Naive B cell (primary cell): ENCODE measurements at regions not wholly inside any gene's neighbourhood (a gene's known extent, or its start where the extent isn't known, plus 50 kb on each side); places are given as distances from the start of the nearest gene placed in this dataset.
"Not testable (repeated sequence)": the region's sequence is repeated elsewhere in the genome, so short reads cannot be mapped to it uniquely, and the experiment has no call there.

ENCODE experiments used
- ATAC-seq, 2 donors: fragments of 150-1000 bp; cut with Tn5 transposase; 2 replicates each; pipeline ENCODE4 v1.10.0; 2021; ENCODE audit warnings: low read depth in 2 of 2, mild to moderate bottlenecking in 2 of 2, moderate library complexity in 2 of 2
- DNase-seq: peaks from one replicate; pipeline ENCODE4 v3.0.0; 2022
- H3K27ac Mint-ChIP-seq, 6 donors: one replicate each; pipeline ENCODE4 v1.8.0; 2020 to 2022; ENCODE audit warnings: mild to moderate bottlenecking in 6 of 6, mixed read lengths in 6 of 6, moderate library complexity in 5 of 6, inconsistent platforms in 2 of 6
- H3K27me3 Mint-ChIP-seq, 3 donors: one replicate each; pipeline ENCODE4 v1.8.0; 2021 to 2022; ENCODE audit warnings: mixed read lengths in 3 of 3, mild to moderate bottlenecking in 1 of 3
- H3K36me3 Mint-ChIP-seq, 2 donors: one replicate each; pipeline ENCODE4 v1.8.0; 2020 to 2022; ENCODE audit warnings: mixed read lengths in 2 of 2, inconsistent platforms in 1 of 2, mild to moderate bottlenecking in 1 of 2
- H3K4me1 Mint-ChIP-seq, 3 donors: one replicate each; pipeline ENCODE4 v1.8.0; 2020 to 2022; ENCODE audit warnings: mixed read lengths in 3 of 3, inconsistent platforms in 1 of 3, mild to moderate bottlenecking in 1 of 3, moderate library complexity in 1 of 3
- H3K4me3 Mint-ChIP-seq, 8 donors: one replicate each; pipeline ENCODE4 v1.8.0; 2020 to 2022; ENCODE audit warnings: mild to moderate bottlenecking in 8 of 8, mixed read lengths in 8 of 8, moderate library complexity in 8 of 8, inconsistent platforms in 2 of 8
- H3K9me3 Mint-ChIP-seq, 7 donors: one replicate each; pipeline ENCODE4 v1.8.0; 2020 to 2022; ENCODE audit warnings: mixed read lengths in 7 of 7, mild to moderate bottlenecking in 5 of 7, inconsistent platforms in 2 of 7, moderate library complexity in 1 of 7

DNA sequence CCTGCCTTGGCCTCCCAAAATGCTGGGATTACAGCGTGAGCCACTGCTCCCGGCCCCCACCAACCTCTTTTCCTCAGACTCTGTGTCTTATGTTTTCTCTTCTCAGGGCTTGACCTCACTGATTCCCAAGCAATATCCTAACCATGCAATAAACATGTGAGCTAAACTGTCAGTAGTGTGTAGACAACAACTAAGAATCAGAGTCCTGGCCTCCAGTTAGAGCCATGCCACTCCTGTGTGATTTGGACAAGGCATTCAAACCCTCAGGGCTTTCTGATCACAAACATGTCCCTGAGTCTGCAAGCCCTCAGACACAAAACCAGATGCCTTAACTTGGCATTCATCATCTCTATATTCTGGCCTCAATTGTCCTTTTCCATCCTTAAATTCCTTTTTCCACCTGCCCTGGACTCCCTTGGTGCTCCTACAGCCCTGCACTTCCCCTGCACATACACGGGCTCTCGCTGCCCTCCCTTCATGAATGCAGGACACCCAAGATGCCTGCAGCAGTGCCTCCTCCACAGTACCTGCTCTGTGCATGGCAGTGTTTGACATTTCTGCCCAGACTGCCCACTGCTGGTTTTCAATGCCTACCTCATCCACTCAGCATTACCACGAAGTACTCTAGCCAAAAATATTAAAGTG is 142.8 kb downstream of the CYP26A1 start:
- ATAC-seq, result no peak
- Mint-ChIP-seq H3K27me3 (peaks cover 6 to 22% (median 9%) of the 10 kb centered on the region in 3 donors), H3K4me3 (no peak overlapping the region), H3K27ac (no peak overlapping the region), H3K4me1 (no peaks in the 10 kb centered on the region), H3K9me3 (no peaks in the 10 kb centered on the region), H3K36me3 (no peaks in the 10 kb centered on the region)
- DNase-seq, result no peak

DNA sequence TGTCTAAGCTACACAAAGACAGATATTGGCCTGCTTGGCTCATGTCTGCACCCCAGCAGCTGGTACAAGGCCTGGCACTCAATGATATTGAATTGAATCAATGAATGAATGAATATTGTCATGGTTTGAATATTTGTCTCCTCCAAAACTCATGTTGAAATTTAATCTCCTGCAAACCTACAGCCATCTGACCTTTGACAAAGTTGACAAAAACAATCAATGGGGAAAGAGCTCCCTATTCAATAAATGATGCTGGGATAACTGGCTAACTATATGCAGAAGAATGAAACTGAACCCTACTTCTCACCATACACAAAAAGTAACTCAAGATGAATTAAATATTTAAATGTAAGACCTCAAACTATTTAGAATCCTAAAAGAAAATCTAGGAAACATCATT is 144.7 kb downstream of the CYP26A1 start:
- DNase-seq (no peak), ATAC-seq (no peak)
- H3K4me3 Mint-ChIP-seq, result no peak overlapping the region
- no peak overlapping the region for H3K27ac Mint-ChIP-seq
- H3K4me1 Mint-ChIP-seq, result no peaks in the 10 kb centered on the region
- H3K9me3 Mint-ChIP-seq, result peaks cover 0 to 4% (median 0%) of the 10 kb centered on the region in 7 donors
- H3K36me3 Mint-ChIP-seq, result no peaks in the 10 kb centered on the region
- peaks cover 6 to 15% (median 9%) of the 10 kb centered on the region in 3 donors for H3K27me3 Mint-ChIP-seq

DNA sequence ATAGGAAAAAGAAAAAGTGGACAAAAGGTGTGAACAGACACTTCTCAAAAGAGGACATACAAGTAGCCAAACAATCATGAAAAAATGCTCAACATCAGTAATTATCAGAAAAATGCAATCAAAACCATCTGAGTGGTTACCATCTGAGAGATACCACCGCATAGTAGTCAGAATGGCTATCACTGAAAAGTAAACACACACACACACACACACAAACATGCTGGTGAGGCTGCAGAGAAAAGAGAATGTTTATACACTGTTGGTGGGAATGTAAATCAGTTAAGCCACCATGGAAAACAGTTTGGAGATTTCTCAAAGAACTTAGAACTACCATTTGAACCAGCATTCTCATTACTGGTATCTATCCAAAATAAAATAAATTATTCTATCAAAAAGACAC is 145.7 kb downstream of the CYP26A1 start:
- Mint-ChIP-seq H3K27me3 (peaks cover 6 to 15% (median 9%) of the 10 kb centered on the region in 3 donors), H3K4me3 (no peak overlapping the region)

DNA sequence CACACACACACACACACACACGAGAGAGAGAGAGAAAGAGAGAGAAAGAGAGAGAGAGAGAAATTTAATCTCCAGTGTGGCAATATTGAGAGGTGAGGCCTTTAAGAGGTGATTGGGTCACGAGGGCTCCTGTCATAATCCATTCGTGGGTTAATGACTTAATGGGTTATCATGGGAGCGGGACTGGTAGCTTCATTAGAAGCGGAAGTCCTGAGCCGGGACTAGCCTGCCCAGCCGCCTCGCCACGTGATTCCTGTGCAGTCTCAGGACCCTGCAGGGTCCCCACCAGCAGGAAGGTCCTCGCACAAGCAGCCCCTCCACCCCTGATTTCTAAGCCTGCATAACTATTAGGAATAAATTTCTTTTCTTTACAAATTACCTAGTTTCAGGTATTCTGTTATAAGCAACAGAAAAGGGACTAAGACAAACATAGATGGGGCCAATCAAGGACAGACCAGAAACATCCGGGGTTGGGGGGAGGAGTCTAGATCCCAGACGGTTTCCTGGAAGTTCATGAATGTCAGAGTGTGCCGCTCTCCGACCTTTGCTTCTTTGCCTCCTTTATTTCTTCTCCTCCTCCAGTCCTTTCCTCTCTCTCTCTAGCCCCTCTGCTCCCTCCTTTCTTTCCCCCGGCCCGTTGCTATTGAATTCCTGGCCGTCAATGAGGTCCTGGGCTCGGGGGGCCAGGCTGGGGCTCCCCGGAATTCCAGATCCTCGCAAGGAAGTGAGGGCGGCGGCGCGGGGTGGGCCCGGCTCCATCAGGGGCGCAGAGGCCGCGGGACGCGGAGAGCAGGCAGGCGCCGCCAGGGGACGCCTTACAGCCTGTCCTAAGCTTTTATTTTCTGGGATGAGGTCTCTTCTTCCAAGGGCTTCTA is 146.8 kb downstream of the CYP26A1 start:
- no peak for ATAC-seq
- no peak overlapping the region for H3K27ac Mint-ChIP-seq
- DNase-seq, result no peak
- no peaks in the 10 kb centered on the region for H3K36me3 Mint-ChIP-seq
- H3K4me1 Mint-ChIP-seq, result no peaks in the 10 kb centered on the region
- H3K4me3 Mint-ChIP-seq, result no peak overlapping the region
- peaks cover 0 to 5% (median 0%) of the 10 kb centered on the region in 7 donors for H3K9me3 Mint-ChIP-seq
- H3K27me3 Mint-ChIP-seq, result peaks cover 6 to 15% (median 9%) of the 10 kb centered on the region in 3 donors

More for the DNA sequence above, 145.7 kb downstream of the CYP26A1 start:
- H3K4me1 Mint-ChIP-seq, result no peaks in the 10 kb centered on the region
- no peaks in the 10 kb centered on the region for H3K36me3 Mint-ChIP-seq
- DNase-seq (no peak), ATAC-seq (no peak)
- no peak overlapping the region for H3K27ac Mint-ChIP-seq
- peaks cover 0 to 5% (median 0%) of the 10 kb centered on the region in 7 donors for H3K9me3 Mint-ChIP-seq

DNA sequence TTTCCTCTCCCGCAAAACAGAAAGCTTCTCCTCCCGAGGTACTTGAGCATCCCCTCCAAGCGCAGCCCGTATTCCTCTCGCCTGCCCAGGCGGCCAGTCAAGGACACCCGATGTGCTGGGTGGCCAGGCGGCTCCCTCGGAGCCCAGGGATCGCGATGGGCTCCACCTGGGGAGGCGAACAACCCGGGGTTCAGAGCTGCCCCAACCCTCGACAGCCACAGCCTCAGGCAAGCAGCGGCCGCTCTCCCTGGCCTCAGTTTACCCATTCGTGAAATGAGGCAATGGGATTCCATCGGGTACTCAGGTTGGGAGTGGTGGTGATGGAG is 147.4 kb downstream of the CYP26A1 start:
- H3K36me3 Mint-ChIP-seq, result no peaks in the 10 kb centered on the region
- H3K27ac Mint-ChIP-seq, result no peak overlapping the region
- peaks cover 0 to 5% (median 0%) of the 10 kb centered on the region in 7 donors for H3K9me3 Mint-ChIP-seq
- H3K27me3 Mint-ChIP-seq, result peaks cover 6 to 20% (median 9%) of the 10 kb centered on the region in 3 donors
- H3K4me1 Mint-ChIP-seq, result no peaks in the 10 kb centered on the region
- ATAC-seq (no peak), DNase-seq (no peak)
- H3K4me3 Mint-ChIP-seq, result no peak overlapping the region

DNA sequence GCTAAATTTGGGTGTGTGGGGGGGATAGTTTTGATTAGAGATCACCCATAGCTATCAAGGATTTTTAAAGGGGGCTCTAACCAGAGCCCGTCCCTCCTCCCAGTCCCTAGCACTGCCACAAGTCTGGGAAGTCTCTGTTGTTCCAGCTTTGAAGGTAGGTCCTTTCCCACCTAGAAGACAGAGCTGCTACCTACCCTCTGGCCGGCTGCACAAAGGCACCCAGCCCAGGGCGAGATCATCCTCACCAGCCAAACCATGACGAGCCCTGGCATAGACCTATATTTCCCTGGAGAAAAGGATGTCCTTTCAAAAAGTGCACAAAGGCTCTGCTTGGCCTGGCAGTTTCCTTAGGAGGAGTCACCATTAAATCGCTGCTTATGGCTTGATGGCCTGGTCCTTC is 147.8 kb downstream of the CYP26A1 start:
- H3K4me3 Mint-ChIP-seq, result no peak overlapping the region
- ATAC-seq, result no peak
- peaks cover 0 to 5% (median 0%) of the 10 kb centered on the region in 7 donors for H3K9me3 Mint-ChIP-seq
- H3K36me3 Mint-ChIP-seq, result no peaks in the 10 kb centered on the region
- no peak overlapping the region for H3K27ac Mint-ChIP-seq
- H3K4me1 Mint-ChIP-seq, result no peaks in the 10 kb centered on the region
- H3K27me3 Mint-ChIP-seq, result peaks cover 6 to 19% (median 9%) of the 10 kb centered on the region in 3 donors
- no peak for DNase-seq

DNA sequence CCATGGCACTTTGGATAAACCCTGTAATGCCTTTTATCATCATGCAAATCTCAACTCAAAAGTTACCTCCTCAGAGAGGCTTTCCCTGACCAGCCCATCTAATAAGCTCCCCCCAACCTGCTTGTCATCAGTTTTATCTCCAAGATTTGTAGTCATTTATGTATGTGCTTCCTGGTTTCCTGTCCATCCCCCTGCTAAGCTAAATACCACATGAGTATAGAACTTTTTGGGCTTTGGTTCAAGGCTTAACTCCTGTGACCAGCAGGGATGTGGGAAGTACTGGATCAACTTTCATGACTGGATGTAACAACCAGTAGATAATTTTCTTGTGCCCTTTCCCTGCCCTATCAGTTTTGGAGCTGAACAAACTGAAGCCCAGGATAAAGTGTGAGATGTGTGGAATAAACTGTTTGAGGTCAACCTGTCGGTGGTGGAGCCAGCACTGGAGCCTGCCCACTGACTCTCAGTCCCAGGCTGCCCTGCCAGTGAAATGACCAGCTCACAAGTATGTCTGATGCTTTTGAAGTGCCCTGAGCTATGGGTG is 148.6 kb downstream of the CYP26A1 start:
- H3K27ac Mint-ChIP-seq, result no peak overlapping the region
- no peaks in the 10 kb centered on the region for H3K4me1 Mint-ChIP-seq
- H3K4me3 Mint-ChIP-seq, result no peak overlapping the region
- H3K36me3 Mint-ChIP-seq, result no peaks in the 10 kb centered on the region
- DNase-seq (no peak), ATAC-seq (no peak)
- peaks cover 6 to 18% (median 9%) of the 10 kb centered on the region in 3 donors for H3K27me3 Mint-ChIP-seq
- H3K9me3 Mint-ChIP-seq, result peaks cover 0 to 5% (median 0%) of the 10 kb centered on the region in 7 donors

DNA sequence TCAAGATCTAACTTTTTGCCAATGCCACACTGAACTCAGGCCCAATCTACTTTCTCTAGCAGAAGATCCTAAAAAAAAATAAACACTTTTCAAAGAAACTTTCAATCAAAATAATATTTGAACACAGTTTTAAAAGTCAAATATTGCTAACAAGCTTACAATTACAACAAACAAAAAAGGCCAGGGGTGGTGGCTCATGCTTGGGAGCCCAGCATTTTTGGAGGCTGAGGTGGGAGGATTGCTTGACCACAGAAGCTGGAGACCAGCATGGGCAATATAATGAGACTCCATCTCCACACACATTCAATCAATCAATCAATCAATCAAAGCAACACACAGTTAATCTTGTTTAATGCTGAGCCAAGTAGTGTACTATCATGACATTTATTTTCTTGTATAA is 149.2 kb downstream of the CYP26A1 start:
- no peaks in the 10 kb centered on the region for H3K4me1 Mint-ChIP-seq
- ATAC-seq (no peak), DNase-seq (no peak)
- no peak overlapping the region for H3K27ac Mint-ChIP-seq
- H3K27me3 Mint-ChIP-seq, result peaks cover 6 to 22% (median 9%) of the 10 kb centered on the region in 3 donors
- peaks cover 0 to 5% (median 0%) of the 10 kb centered on the region in 7 donors for H3K9me3 Mint-ChIP-seq
- no peak overlapping the region for H3K4me3 Mint-ChIP-seq
- H3K36me3 Mint-ChIP-seq, result no peaks in the 10 kb centered on the region

DNA sequence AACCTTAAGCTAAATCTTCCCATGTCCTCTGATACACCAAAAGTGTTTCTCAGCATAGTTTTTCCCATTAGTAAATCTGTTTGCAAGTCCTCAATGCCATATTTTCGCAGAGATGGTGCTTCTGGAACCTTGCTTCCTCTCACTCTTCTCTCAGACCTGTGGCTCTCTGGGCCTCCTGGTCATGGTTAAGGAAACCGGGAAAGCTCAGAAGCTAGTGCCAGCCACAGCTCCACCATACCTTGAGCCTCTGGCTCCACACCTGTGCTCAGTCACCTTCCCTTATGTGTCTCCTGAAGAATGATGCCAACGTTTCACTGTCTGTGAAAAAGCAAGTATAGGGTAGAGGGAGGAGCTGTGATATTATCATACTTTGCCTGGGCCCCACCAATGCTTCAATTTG is 149.6 kb downstream of the CYP26A1 start:
- H3K27me3 Mint-ChIP-seq, result peaks cover 5 to 22% (median 6%) of the 10 kb centered on the region in 3 donors
- H3K4me1 Mint-ChIP-seq, result no peaks in the 10 kb centered on the region
- peaks cover 0 to 5% (median 0%) of the 10 kb centered on the region in 7 donors for H3K9me3 Mint-ChIP-seq
- no peak for ATAC-seq
- no peak overlapping the region for H3K4me3 Mint-ChIP-seq
- no peak for DNase-seq
- H3K27ac Mint-ChIP-seq, result no peak overlapping the region
- no peaks in the 10 kb centered on the region for H3K36me3 Mint-ChIP-seq

DNA sequence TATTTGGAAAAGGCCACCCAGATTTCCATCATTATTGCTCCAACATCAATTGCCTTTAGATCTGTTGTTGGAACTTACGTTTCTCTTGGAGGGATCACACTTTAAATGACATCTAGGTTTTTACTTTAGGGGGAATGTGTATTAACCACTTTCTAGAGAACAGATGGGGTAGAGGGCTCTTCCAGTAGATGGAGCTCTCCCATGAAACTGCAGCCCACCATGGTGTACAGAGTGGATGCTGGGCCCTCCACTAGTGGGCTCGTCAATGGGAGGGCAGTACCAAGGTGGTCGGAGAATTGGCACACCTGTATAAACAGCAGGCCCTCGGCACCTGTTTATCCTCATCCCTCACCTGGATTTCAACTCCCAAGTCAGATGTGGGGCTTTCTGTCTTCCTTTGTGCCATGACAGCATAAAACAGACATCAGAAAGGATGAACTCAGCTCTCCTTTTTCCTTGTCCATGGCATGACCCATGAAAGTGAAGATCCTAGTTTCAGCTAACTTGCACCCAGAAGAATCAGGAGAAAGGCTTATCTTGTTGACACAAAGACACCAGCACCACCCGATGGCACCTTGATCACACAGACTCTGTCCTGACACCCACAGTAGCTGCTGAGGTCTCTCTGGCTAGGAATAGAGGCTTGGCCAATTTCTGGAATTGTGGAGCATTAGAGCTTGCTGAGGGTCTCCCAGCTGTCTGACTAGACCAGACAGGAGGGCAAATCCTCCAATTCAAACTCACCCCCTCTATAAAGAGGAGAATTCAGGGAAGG is 150.5 kb downstream of the CYP26A1 start:
- Mint-ChIP-seq H3K27me3 (peaks cover 5 to 25% (median 6%) of the 10 kb centered on the region in 3 donors), H3K36me3 (no peaks in the 10 kb centered on the region), H3K4me3 (no peak overlapping the region), H3K9me3 (peaks cover 0 to 5% (median 0%) of the 10 kb centered on the region in 7 donors), H3K27ac (peak overlapping the region in 1 of 6 donors; percentile 8), H3K4me1 (no peaks in the 10 kb centered on the region)
- ATAC-seq (no peak), DNase-seq (no peak)

DNA sequence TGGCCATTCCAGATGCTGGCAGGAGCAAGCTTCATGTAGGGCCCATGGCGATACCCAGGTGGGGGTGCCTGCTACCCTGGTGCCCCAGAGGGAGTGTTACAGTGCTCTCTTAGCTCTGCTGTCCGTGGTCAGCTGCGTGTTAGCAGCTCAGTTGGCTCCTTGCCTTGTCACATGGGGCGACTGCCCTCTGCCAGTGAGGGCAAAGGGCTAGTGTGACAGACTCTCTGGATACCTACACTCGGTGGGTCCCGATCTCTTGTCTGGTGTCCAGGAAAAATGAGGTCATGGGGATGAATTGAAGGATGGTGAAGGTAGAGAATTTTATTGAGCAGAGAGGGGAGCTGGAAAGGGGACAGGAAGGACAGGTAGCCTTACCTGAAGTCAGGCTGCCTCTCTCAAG is 152.2 kb downstream of the CYP26A1 start:
- Mint-ChIP-seq H3K27ac (no peak overlapping the region), H3K4me3 (no peak overlapping the region), H3K4me1 (no peaks in the 10 kb centered on the region), H3K27me3 (peaks cover 0 to 21% (median 10%) of the 10 kb centered on the region in 3 donors), H3K9me3 (peaks cover 0 to 5% (median 0%) of the 10 kb centered on the region in 7 donors), H3K36me3 (no peaks in the 10 kb centered on the region)
- no peak for DNase-seq
- no peak for ATAC-seq

DNA sequence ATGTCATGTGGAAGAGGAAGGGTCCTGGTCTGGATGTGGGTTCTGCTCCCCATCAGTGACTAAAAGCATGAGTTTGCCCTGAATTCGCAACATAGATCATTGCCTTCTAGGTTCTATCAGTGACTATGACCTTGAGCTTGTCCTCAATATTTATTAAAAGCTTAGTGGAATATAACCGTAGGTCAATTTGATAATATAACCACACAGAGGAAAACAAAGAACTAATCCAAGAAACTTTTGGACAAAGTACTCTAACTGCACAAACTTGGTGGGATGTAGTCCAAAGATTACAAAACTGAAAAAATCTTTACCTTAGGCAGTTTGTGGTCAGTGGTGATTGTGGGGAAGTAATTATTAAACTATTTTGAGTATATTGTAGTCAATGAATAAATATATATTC is 152.9 kb downstream of the CYP26A1 start:
- ATAC-seq, result no peak
- no peaks in the 10 kb centered on the region for H3K36me3 Mint-ChIP-seq
- H3K27ac Mint-ChIP-seq, result no peak overlapping the region
- H3K27me3 Mint-ChIP-seq, result peaks cover 0 to 21% (median 10%) of the 10 kb centered on the region in 3 donors
- H3K9me3 Mint-ChIP-seq, result peaks cover 0 to 5% (median 0%) of the 10 kb centered on the region in 7 donors
- H3K4me3 Mint-ChIP-seq, result no peak overlapping the region
- no peak for DNase-seq
- H3K4me1 Mint-ChIP-seq, result no peaks in the 10 kb centered on the region

DNA sequence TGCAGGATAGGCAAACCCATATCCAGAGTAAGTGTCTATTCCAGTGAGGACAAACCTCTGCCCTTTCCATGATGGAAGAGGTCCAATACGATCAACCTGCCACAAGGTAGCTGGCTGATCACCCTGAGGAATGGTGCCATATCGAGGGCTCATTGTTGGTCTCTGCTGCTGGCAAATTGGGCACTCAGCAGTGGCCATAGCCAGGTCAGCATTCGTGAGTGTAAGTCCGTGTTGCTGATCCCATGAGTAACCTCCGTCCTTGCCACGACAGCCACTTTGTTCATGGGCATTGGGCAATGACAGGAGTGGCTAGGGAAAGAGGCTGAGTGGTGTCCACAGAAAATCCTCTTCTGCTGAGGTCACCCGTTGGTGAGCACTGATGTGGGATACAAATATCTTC is 156.9 kb downstream of the CYP26A1 start:
- DNase-seq, H3K4me1 Mint-ChIP-seq, H3K27ac Mint-ChIP-seq, ATAC-seq, H3K4me3 Mint-ChIP-seq, H3K36me3 Mint-ChIP-seq, H3K9me3 Mint-ChIP-seq: not testable (repeated sequence)
- peaks cover 0 to 25% (median 14%) of the 10 kb centered on the region in 3 donors for H3K27me3 Mint-ChIP-seq
